Endothelial cell of umbilical vein (primary cell): ENCODE measurements at regions not wholly inside any gene's neighbourhood (a gene's known extent, or its start where the extent isn't known, plus 50 kb on each side); places are given as distances from the start of the nearest gene placed in this dataset.

Experiments
- BruUV-seq: library from RNA; stranded (reverse); fragments of 400-500 nt; replicated peaks from 2 replicates; lab custom pipeline; 2021; lab: Mats Ljungman, UMichigan
- CTCF ChIA-PET: fragments of 300-600, 350-600 bp; sonication (Branson Sonifier 250); formaldehyde crosslinking; loops from one replicate; lab custom pipeline; 2021; ENCODE audit warnings: antibody characterized with exemption, inconsistent platforms; lab: Charles Lee
- POLR2A ChIA-PET: fragments of 300-600, 350-600 bp; sonication (Branson Sonifier 250); formaldehyde crosslinking; loops from one replicate; lab custom pipeline; 2021; ENCODE audit warnings: antibody characterized with exemption, inconsistent platforms; lab: Charles Lee
- DNase-seq: peaks from one replicate; pipeline ENCODE4 v3.0.0-alpha.2; 2011; ENCODE audit warnings: low read depth, low spot score
- FAIRE-seq: peaks from 2 replicates; lab custom pipeline; 2011; peaks lifted over from hg19 to GRCh38; lab: Jason Lieb, UNC
- H2AFZ ChIP-seq: 2 replicates; pipeline ENCODE4 v1.6.0; 2012; ENCODE audit warnings: low read depth, low read length, control low read depth, inconsistent platforms
- H3K27ac ChIP-seq: 2 replicates; pipeline ENCODE4 v1.5.1; 2011; ENCODE audit warnings: low read depth, mild to moderate bottlenecking, control low read depth, low read length, moderate library complexity; ENCODE audit not compliant: insufficient read depth
- H3K27me3 ChIP-seq, 2 experiments: 2 replicates each; pipeline versions ENCODE4 v1.6.0 to v1.6.1; 2011; ENCODE audit warnings: low read length in 2 of 2, mixed read lengths in 1 of 2; ENCODE audit not compliant: control insufficient read depth in 2 of 2, insufficient read depth in 2 of 2
- H3K36me3 ChIP-seq, 2 experiments: 2 replicates in 1 of 2; 3 replicates in 1 of 2; pipeline ENCODE4 v1.5.1; 2011; ENCODE audit warnings: low read length in 2 of 2, mild to moderate bottlenecking in 1 of 2, moderate library complexity in 1 of 2; ENCODE audit not compliant: control insufficient read depth in 2 of 2, insufficient read depth in 2 of 2; ENCODE audit errors: extremely low read depth in 1 of 2
- H3K4me1 ChIP-seq: 3 replicates; pipeline ENCODE4 v1.5.1; 2011; ENCODE audit warnings: mild to moderate bottlenecking, low read length; ENCODE audit not compliant: control insufficient read depth, insufficient read depth; ENCODE audit errors: extremely low read depth
- H3K4me2 ChIP-seq: 2 replicates; pipeline ENCODE4 v1.6.1; 2011; ENCODE audit warnings: low read length, control low read depth, mixed read lengths; ENCODE audit not compliant: insufficient read depth
- H3K4me3 ChIP-seq, 3 experiments: fragments of 200-600 bp in 1 of 3; sonication (generic), shearing (Covaris generic) in 1 of 3; replicated peaks in 1 of 3; 2 replicates each; pipeline ENCODE4 v1.5.1; 2011 to 2016; ENCODE audit warnings: control low read depth in 3 of 3, low read length in 3 of 3, mild to moderate bottlenecking in 2 of 3, inconsistent platforms in 1 of 3, low read depth in 1 of 3, moderate library complexity in 1 of 3; ENCODE audit not compliant: insufficient read depth in 1 of 3
- H3K79me2 ChIP-seq: 2 replicates; pipeline ENCODE4 v1.6.0; 2012; ENCODE audit warnings: low read length, inconsistent platforms; ENCODE audit not compliant: control insufficient read depth, insufficient read depth
- H3K9ac ChIP-seq: replicated peaks from 2 replicates; pipeline ENCODE3; 2011; ENCODE audit warnings: low read length, control low read depth; ENCODE audit not compliant: insufficient read depth; ENCODE audit errors: extremely low read depth
- H3K9me1 ChIP-seq: replicated peaks from 3 replicates; pipeline ENCODE4 v1.6.0; 2011; ENCODE audit warnings: mild to moderate bottlenecking, low read length; ENCODE audit not compliant: control insufficient read depth, insufficient read depth; ENCODE audit errors: extremely low read depth
- H3K9me3 ChIP-seq: replicated peaks from 2 replicates; pipeline ENCODE4 v1.5.1; 2012; ENCODE audit warnings: low read length, inconsistent platforms; ENCODE audit not compliant: control insufficient read depth, insufficient read depth
- H4K20me1 ChIP-seq: replicated peaks from 2 replicates; pipeline ENCODE3; 2011; ENCODE audit warnings: mild to moderate bottlenecking, low read length; ENCODE audit not compliant: control insufficient read depth, insufficient read depth; ENCODE audit errors: extremely low read depth
- EZH2 ChIP-seq: IDR thresholded peaks from 2 replicates; pipeline ENCODE4 v1.6.1; 2012; ENCODE audit warnings: borderline replicate concordance, low read depth, mild to moderate bottlenecking, moderate library complexity, low read length, inconsistent platforms; ENCODE audit not compliant: severe bottlenecking
- FOS ChIP-seq: IDR thresholded peaks from 2 replicates; pipeline ENCODE4 v1.6.1; 2011; ENCODE audit warnings: mild to moderate bottlenecking, low read length, moderate library complexity, borderline replicate concordance; ENCODE audit not compliant: insufficient read depth
- GATA2 ChIP-seq: IDR thresholded peaks from 2 replicates; pipeline ENCODE4 v1.7.0; 2011; ENCODE audit warnings: low read depth, mild to moderate bottlenecking, moderate library complexity, mixed read lengths, low read length; ENCODE audit not compliant: insufficient read length, insufficient read depth
- JUN ChIP-seq: IDR thresholded peaks from 2 replicates; pipeline ENCODE4 v1.6.1; 2011; ENCODE audit warnings: borderline replicate concordance, low read depth; ENCODE audit not compliant: insufficient read length, insufficient read depth
- MYC ChIP-seq: IDR thresholded peaks from one replicate; pipeline ENCODE4 v1.6.1; 2011; ENCODE audit warnings: mild to moderate bottlenecking, low read depth, low read length
- POLR2A ChIP-seq: IDR thresholded peaks from 2 replicates; pipeline ENCODE4 v1.6.1; 2012; ENCODE audit warnings: low read depth, mild to moderate bottlenecking, control low read depth, low read length
- POLR2AphosphoS5 ChIP-seq: IDR thresholded peaks from 2 replicates; pipeline ENCODE4 v1.6.1; 2012; ENCODE audit warnings: low read depth, mild to moderate bottlenecking, control low read depth, low read length, moderate library complexity; ENCODE audit not compliant: insufficient read depth
- dilution Hi-C: fragments of 300-500 bp; cut with MboI; formaldehyde crosslinking; loops from one replicate; pipeline ENCODE4 v1.15.0; 2019; ENCODE audit warnings: low sequenced_read_pairs; ENCODE audit not compliant: extremely low pct_ligation_motif_present
- intact Hi-C: fragments of 100-400 bp; cut with micrococcal nuclease; formaldehyde crosslinking; loops from one replicate; pipeline ENCODE4 v1.10.0; 2022
- TF ChIP-seq, protein P1 (sequence below), 2 donors: IDR thresholded peaks; 1 replicate in 1 of 2; 2 replicates in 1 of 2; pipeline ENCODE4 v1.5.1; 2011; ENCODE audit warnings: low read length in 2 of 2, mild to moderate bottlenecking in 2 of 2, moderate library complexity in 2 of 2, control low read depth in 1 of 2, inconsistent platforms in 1 of 2, low read depth in 1 of 2; ENCODE audit not compliant: insufficient read depth in 1 of 2; ENCODE audit errors: extremely low read depth in 1 of 2
- TF ChIP-seq, protein P2 (sequence below): IDR thresholded peaks from 2 replicates; pipeline ENCODE4 v1.6.1; 2011; ENCODE audit not compliant: insufficient read depth, insufficient read length

DNA sequence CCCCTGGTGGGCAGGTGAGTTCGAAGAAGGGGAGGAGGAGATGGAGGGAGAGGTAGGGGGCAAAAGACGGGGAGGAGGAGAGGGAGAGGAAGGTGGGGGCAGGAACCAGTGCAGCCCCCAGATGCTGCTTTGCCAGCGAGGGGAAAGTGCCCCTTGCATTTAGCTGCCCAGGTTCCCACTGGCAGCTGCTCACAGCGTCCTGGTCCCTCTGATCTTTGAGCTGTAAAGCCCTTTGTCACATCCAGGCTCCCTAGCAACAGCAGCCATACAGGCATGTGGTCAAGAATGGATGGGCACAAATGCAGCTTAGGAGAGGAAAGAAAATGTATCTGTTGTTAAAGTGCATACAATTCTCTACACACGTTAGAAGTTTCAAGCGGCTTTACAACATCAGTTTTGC, 160.9 kb downstream of the CD83 start:
- ChIA-PET CTCF (no interaction called here), POLR2A (no interaction called here)
- dilution Hi-C loops = no loop called here
- DNase-seq (no peak), FAIRE-seq (no peak)
- no peaks in the 10 kb centered on the region for H4K20me1 ChIP-seq
- H3K79me2 ChIP-seq = no peaks in the 10 kb centered on the region
- H2AFZ ChIP-seq = no peak overlapping the region
- H3K9ac ChIP-seq = no peak overlapping the region
- H3K27ac ChIP-seq = no peak overlapping the region
- H3K4me3 ChIP-seq = no peak overlapping the region
- no peaks in the 10 kb centered on the region for H3K27me3 ChIP-seq
- H3K4me1 ChIP-seq = no peaks in the 10 kb centered on the region
- no peaks in the 10 kb centered on the region for H3K36me3 ChIP-seq
- H3K9me1 ChIP-seq = no peaks in the 10 kb centered on the region
- no peak for TF ChIP-seq JUN
- TF ChIP-seq GATA2 = no peak
- no peak for TF ChIP-seq POLR2A
- no peak for TF ChIP-seq FOS
- TF ChIP-seq POLR2AphosphoS5 = no peak
- TF ChIP-seq, protein P1, sequence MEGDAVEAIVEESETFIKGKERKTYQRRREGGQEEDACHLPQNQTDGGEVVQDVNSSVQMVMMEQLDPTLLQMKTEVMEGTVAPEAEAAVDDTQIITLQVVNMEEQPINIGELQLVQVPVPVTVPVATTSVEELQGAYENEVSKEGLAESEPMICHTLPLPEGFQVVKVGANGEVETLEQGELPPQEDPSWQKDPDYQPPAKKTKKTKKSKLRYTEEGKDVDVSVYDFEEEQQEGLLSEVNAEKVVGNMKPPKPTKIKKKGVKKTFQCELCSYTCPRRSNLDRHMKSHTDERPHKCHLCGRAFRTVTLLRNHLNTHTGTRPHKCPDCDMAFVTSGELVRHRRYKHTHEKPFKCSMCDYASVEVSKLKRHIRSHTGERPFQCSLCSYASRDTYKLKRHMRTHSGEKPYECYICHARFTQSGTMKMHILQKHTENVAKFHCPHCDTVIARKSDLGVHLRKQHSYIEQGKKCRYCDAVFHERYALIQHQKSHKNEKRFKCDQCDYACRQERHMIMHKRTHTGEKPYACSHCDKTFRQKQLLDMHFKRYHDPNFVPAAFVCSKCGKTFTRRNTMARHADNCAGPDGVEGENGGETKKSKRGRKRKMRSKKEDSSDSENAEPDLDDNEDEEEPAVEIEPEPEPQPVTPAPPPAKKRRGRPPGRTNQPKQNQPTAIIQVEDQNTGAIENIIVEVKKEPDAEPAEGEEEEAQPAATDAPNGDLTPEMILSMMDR (IDR thresholded peaks at IDR 0.05; ENCODE audit: extremely low read depth in 1 of 2, insufficient read depth in 1 of 2, low read depth in 1 of 2, low read length in 2 of 2) = no peak
- TF ChIP-seq, protein P2, sequence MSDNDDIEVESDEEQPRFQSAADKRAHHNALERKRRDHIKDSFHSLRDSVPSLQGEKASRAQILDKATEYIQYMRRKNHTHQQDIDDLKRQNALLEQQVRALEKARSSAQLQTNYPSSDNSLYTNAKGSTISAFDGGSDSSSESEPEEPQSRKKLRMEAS = no peak
- TF ChIP-seq EZH2 = no peak
- TF ChIP-seq MYC = no peak
- intact Hi-C loops = no loop called here
- no peak overlapping the region for H3K4me2 ChIP-seq
- H3K9me3 ChIP-seq = peaks cover 9% of the 10 kb centered on the region
- BruUV-seq = no TSS peak
